IMR-90 (cell line): ENCODE measurements at regions not wholly inside any gene's neighbourhood (a gene's known extent, or its start where the extent isn't known, plus 50 kb on each side); places are given as distances from the start of the nearest gene placed in this dataset.

Experiments
- BHLHE40 ChIP-seq: fragments of 150-350 bp; IDR thresholded peaks from 2 replicates; pipeline ENCODE4 v1.6.1; 2016; ENCODE audit warnings: mild to moderate bottlenecking, low read depth, low read length
- CTCF ChIP-seq: conservative IDR thresholded peaks from 2 replicates; pipeline ENCODE4 v1.5.1; 2012; ENCODE audit warnings: mild to moderate bottlenecking, low read depth, low read length, improper control_type of control experiment
- NFE2L2 ChIP-seq: fragments of 150-350 bp; IDR thresholded peaks from 2 replicates; pipeline ENCODE4 v1.6.1; 2016; ENCODE audit warnings: low read depth, mild to moderate bottlenecking, low read length
- POLR2A ChIP-seq: IDR thresholded peaks from 2 replicates; pipeline ENCODE4 v1.6.1; 2012; ENCODE audit warnings: mild to moderate bottlenecking, low read depth, low read length
- RAD21 ChIP-seq: IDR thresholded peaks from 2 replicates; pipeline ENCODE4 v1.6.1; 2012; ENCODE audit warnings: low read length, improper control_type of control experiment
- SMC3 ChIP-seq: fragments of 150-350 bp; IDR thresholded peaks from 2 replicates; pipeline ENCODE4 v1.6.1; 2016; ENCODE audit warnings: low read depth, mild to moderate bottlenecking, antibody characterized with exemption, low read length, moderate library complexity

GRCh38 chr5:158317507-158317906, 458.6 kb upstream of the CLINT1 start:
- TF ChIP-seq POLR2A (no peak), SMC3 (no peak), CTCF (no peak), NFE2L2 (no peak), BHLHE40 (no peak), RAD21 (no peak)
